ENCODE measurements at regions not wholly inside any gene's neighbourhood (a gene's known extent, or its start where the extent isn't known, plus 50 kb on each side); places are given as distances from the start of the nearest gene placed in this dataset.

GRCh38 chr17:422196-422930 lies 69.8 kb upstream of the RPH3AL start (continued):
- TF ChIP-seq, protein P1, sequence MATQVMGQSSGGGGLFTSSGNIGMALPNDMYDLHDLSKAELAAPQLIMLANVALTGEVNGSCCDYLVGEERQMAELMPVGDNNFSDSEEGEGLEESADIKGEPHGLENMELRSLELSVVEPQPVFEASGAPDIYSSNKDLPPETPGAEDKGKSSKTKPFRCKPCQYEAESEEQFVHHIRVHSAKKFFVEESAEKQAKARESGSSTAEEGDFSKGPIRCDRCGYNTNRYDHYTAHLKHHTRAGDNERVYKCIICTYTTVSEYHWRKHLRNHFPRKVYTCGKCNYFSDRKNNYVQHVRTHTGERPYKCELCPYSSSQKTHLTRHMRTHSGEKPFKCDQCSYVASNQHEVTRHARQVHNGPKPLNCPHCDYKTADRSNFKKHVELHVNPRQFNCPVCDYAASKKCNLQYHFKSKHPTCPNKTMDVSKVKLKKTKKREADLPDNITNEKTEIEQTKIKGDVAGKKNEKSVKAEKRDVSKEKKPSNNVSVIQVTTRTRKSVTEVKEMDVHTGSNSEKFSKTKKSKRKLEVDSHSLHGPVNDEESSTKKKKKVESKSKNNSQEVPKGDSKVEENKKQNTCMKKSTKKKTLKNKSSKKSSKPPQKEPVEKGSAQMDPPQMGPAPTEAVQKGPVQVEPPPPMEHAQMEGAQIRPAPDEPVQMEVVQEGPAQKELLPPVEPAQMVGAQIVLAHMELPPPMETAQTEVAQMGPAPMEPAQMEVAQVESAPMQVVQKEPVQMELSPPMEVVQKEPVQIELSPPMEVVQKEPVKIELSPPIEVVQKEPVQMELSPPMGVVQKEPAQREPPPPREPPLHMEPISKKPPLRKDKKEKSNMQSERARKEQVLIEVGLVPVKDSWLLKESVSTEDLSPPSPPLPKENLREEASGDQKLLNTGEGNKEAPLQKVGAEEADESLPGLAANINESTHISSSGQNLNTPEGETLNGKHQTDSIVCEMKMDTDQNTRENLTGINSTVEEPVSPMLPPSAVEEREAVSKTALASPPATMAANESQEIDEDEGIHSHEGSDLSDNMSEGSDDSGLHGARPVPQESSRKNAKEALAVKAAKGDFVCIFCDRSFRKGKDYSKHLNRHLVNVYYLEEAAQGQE (IDR thresholded peaks at IDR 0.05; ENCODE audit: unreplicated experiment): no peak
- TF ChIP-seq, protein P2, sequence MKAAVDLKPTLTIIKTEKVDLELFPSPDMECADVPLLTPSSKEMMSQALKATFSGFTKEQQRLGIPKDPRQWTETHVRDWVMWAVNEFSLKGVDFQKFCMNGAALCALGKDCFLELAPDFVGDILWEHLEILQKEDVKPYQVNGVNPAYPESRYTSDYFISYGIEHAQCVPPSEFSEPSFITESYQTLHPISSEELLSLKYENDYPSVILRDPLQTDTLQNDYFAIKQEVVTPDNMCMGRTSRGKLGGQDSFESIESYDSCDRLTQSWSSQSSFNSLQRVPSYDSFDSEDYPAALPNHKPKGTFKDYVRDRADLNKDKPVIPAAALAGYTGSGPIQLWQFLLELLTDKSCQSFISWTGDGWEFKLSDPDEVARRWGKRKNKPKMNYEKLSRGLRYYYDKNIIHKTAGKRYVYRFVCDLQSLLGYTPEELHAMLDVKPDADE (IDR thresholded peaks at IDR 0.05): no peak
- TF ChIP-seq ZNF114 (CRISPR knock-in tag; IDR thresholded peaks at IDR 0.05) (no peak), EZH2phosphoT487 (IDR thresholded peaks at IDR 0.05; ENCODE audit: unreplicated experiment) (no peak), JUNB (IDR thresholded peaks at IDR 0.05; ENCODE audit: unreplicated experiment) (no peak), STAT1 (IDR thresholded peaks at IDR 0.05; ENCODE audit: unreplicated experiment) (no peak)

- Mint-ChIP-seq H3K27me3 (ENCODE audit: insufficient read depth, low read depth, poor library complexity) (peaks cover 6% of the 10 kb centered on the region), H3K4me1 (peaks cover 13% of the 10 kb centered on the region; the same call in 2 of the 3 replicates), H3K9me3 (no peaks in the 10 kb centered on the region), H3K36me3 (ENCODE audit: low read depth) (no peaks in the 10 kb centered on the region; the same call in 2 of the 3 replicates), H3K27ac (no peak overlapping the region), H3K4me3 (no peak overlapping the region; the same call in 2 of the 3 replicates)
- H3K36me3 ChIP-seq (ENCODE audit: insufficient read depth): no peaks in the 10 kb centered on the region
- no peak overlapping the region for H2AFZ ChIP-seq
- H3F3A ChIP-seq (replicated peaks; ENCODE audit: low read depth): no peaks in the 10 kb centered on the region
- DNase-seq (ENCODE audit: low spot score): no peak
- H3K4me2 ChIP-seq: no peak overlapping the region
- ATAC-seq: no peak
- no peaks in the 10 kb centered on the region for H3K9me2 ChIP-seq (ENCODE audit: insufficient read depth)
- H3K27ac ChIP-seq (ENCODE audit: low read depth): no peak overlapping the region
- H3K27me3 ChIP-seq (ENCODE audit: insufficient read depth): no peaks in the 10 kb centered on the region
- H3K4me1 ChIP-seq (ENCODE audit: insufficient read depth): peaks cover 12% of the 10 kb centered on the region; the same call in 1 of the 2 replicates
- no peaks in the 10 kb centered on the region for H4K20me1 ChIP-seq (replicated peaks; ENCODE audit: insufficient read depth)
- no peaks in the 10 kb centered on the region for H3K79me2 ChIP-seq (replicated peaks; ENCODE audit: insufficient read depth)
- no peak overlapping the region for H3K4me3 ChIP-seq
- TF ChIP-seq, protein P1 (IDR thresholded peaks at IDR 0.05; ENCODE audit: unreplicated experiment): no peak
- TF ChIP-seq EZH2phosphoT487 (IDR thresholded peaks at IDR 0.05; ENCODE audit: unreplicated experiment) (no peak), NANOG (IDR thresholded peaks at IDR 0.05; ENCODE audit: borderline replicate concordance) (no peak), ZNF331 (CRISPR knock-in tag; IDR thresholded peaks at IDR 0.05; ENCODE audit: low read depth) (no peak), POLR2AphosphoS5 (IDR thresholded peaks at IDR 0.05; ENCODE audit: low read depth) (no peak)
- TF ChIP-seq, protein P2 (IDR thresholded peaks at IDR 0.05): no peak
- TF ChIP-seq, protein P3, sequence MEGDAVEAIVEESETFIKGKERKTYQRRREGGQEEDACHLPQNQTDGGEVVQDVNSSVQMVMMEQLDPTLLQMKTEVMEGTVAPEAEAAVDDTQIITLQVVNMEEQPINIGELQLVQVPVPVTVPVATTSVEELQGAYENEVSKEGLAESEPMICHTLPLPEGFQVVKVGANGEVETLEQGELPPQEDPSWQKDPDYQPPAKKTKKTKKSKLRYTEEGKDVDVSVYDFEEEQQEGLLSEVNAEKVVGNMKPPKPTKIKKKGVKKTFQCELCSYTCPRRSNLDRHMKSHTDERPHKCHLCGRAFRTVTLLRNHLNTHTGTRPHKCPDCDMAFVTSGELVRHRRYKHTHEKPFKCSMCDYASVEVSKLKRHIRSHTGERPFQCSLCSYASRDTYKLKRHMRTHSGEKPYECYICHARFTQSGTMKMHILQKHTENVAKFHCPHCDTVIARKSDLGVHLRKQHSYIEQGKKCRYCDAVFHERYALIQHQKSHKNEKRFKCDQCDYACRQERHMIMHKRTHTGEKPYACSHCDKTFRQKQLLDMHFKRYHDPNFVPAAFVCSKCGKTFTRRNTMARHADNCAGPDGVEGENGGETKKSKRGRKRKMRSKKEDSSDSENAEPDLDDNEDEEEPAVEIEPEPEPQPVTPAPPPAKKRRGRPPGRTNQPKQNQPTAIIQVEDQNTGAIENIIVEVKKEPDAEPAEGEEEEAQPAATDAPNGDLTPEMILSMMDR (conservative IDR thresholded peaks at IDR 0.05; ENCODE audit: low read depth in 2 of 2): no peak
Observed at GRCh38 chr17:420479-421175, 68.0 kb upstream of the RPH3AL start.

All from GM23338 (cell line).